ENCODE measurements at regions not wholly inside any gene's neighbourhood (a gene's known extent, or its start where the extent isn't known, plus 50 kb on each side); places are given as distances from the start of the nearest gene placed in this dataset.
A peak's percentile ranks its signal among the peaks of the same experiment; 100 is the strongest.

GRCh38 chr21:36532769-36533467, 53.0 kb upstream of the CLDN14 start:
- DNase-seq = no peak

- no peak for DNase-seq
Measured at GRCh38 chr21:36533468-36533848, 53.5 kb upstream of the CLDN14 start.

GRCh38 chr21:36534656-36535055, 54.7 kb upstream of the CLDN14 start:
- DNase-seq = no peak

DNA sequence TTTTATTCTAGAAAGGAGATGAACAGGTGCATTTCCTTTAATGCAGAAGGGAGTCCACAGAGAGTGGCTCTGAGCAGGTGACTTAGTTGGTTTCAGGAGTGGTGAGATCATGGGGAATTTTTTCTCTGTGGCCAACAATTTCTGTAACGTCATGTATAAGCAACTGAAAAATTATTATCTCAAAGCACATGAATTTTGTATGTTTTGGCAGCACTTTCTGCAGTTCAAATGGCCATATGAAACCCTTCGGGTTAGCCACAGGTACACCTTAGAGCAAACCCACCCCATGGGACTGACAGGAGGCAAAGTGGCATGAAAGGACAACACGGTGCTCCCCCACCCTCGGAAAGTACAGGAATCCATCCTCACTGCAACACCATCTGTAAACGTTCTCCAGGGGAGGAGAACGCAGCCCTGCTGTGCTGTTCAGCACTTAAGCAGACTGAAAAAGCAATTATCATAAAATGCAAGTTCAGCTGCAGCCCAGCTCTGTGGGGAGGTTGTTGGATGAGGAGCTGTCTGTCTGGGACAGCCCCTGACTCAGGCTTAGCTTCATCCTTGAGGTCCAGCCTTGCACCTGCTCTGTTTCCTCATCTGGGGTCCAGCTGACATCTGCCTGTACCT, 55.8 kb upstream of the CLDN14 start:
- DNase-seq = no peak

GRCh38 chr21:36538761-36539160, 58.8 kb upstream of the CLDN14 start:
- DNase-seq = no peak

DNA sequence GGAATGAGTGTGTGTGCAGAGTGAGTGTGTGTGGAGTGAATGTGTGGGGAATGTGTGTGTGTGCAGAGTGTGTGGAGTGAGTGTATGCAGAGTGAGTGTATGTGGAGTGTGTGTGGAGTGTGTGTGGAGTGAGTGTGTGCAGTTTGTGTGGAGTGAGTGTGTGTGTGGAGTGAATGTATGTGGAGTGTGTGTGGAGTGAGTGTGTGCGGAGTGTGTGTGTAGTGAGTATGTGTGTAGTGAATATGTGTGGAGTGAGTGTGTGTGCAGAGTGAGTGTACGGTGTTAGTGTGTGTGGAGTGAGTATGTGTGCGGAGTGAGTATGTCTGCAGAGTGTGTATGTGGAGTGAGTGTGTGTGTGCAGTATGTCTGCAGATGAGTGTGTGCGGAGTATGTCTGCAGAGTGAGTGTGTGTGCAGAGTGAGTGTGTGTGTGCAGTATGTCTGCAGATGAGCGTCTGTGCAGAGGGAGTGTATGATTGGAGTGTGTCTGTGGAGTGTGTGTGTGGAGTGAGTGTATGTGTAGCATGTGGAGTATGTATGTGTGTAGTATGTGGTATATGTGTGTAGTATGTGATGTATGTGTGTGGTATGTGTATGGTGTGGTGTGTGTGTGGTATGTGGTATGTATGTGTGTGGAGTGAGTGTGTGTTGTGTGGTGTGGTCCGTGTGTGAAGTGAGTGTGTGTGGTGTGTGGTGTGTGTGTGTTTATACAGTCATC, 59.7 kb upstream of the CLDN14 start:
- no peak for DNase-seq

- DNase-seq = no peak
Measured at GRCh38 chr21:36540700-36541099, 60.8 kb upstream of the CLDN14 start.

DNA sequence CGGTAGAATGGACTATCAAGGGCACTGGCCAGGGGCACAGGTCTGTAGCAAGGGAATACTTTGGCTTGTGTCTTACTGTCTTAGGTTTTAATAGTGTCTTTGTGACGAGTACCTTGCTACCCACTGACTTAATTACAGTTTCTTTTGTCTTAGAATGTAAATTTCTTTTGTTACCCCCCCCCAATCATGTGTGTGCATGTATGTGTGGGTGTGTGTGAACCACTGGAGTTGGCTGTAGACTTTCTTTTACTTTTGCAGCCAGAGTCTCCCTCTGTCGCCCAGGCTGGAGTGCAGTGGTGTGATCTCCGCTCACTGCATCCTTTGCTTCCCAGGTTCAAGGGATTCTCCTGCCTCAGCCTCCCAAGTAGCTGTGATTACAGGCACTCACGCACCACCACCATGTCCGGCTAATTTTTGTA, 61.8 kb upstream of the CLDN14 start:
- no peak for DNase-seq

DNA sequence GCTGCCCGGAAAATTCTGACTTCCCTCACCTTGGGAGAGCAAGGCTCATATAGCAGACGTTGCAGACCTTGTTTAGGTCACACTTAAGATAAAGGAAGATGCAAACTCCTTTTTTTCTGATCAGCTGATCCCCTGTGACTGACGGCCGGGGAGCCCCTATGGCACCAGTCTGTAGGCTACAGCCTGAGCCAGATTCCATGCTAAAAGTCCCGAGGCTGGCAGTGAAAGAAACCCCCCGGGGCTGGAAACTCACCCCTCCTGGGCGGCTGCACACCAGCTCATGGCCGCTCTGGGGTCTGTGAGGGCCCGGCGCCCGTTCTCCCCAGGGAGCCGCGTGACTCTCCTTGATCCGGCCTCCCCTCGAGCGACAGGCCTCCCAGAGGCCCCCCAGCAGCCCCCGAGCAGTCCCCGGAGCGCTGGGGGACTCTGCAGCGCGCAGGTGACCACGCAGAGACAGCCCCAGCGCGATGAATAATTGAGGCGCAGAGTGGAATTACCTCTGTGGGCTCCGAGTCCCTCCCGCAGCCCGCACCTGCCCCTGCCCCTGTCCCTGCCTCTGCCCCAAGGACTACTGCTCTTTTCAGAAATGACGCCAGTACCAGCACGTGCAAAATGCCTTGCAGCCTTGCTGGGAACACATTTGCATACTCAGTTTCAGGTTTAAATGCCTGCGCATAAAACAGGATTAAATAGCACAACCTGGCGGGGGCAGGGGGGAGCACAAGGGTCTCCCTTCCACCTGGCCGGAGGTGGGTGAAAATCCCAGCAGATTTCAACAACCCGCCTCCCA, 62.6 kb upstream of the CLDN14 start:
- no peak for DNase-seq

DNA sequence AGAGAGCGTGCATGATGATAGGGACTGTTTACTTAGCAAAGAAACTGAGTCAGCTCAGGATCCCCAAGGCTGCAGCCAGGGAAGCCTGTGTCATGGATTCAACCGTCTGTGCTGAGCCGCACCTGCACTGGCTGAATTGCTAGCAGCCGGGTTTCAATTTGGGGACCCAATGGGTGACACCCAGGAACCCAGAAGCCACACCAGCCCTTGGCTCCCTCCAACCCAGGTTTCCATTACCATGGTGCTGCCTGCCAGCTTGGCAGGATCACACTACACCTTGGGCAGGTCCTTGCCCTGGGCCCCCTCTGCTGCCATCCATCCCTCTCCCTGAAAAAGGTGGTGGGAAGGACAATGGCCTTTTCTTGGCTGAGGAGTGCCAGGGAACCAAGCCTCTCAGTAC, 64.0 kb upstream of the CLDN14 start:
- DNase-seq = no peak

DNA sequence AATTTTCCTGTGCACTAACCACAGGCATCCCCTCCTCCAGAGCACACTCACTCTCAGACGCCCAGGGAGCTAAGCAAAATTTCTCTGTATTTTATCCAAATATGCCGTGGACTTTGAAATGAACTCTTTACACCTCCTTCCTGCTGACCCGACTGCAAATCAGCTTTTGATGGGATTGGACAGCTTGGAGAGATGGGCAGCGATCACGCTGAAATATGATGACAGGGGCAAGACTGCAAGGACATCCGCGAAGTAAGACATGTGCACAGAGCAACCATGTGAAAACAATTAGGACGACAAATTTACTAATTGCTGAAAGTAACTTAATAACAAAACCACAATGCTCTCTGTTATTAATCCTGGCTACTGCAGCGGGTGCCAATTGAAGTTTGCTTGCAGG, 64.6 kb upstream of the CLDN14 start:
- DNase-seq = no peak

DNA sequence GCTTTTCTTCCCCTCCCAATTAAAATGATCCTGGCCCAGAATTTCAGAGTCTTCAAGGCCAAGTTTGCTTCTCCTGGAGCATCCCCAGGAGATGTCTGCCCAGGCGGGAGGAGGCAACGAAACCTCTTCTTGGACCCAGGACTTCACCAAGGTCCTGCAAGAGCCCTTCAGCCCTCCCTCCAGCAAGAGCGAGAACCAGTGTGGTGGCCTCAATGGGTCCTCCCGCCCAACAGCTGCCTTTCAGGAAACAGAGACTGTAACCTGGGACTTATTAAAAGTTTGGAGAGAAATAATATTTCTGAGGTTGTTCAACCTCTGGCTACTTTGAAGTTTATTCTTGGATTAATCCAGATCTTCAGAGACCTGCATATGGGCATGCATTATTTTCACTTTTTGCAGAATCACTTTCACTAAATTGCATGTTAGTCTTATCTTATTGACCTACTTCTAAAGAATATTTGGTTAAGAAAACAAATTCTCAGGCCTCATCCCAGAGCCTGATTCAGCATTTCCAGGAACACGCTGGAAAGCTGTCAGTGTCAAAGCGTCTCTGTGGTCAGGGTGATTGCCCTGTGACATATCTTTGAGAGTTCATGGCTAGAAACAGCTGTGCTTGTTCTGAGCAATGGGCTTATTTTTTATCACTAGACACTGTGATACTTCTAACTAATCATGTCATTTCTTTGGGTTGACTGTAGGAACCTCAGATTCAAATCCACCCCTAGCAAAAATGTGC, 66.0 kb upstream of the CLDN14 start:
- no peak for DNase-seq

DNA sequence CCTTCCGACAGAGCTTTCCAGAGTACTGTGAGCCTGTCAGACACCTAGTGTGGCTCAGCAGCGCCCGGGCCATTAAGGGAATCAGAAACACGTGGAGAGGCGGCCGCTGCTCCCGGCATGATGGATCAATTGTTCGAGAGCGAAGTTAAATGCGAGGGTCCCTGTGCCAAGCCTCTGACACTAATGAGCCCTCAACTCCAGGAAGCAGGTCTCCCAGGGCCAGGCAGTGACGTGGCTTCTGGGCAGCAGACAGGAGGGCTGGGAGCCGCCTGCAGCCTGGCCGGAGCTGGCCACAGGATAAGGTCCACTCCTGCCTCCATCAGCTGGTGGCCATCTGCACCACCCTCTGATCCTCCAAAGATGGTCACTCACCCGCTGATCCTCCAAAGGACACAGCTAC, 67.5 kb upstream of the CLDN14 start:
- no peak for DNase-seq

DNA sequence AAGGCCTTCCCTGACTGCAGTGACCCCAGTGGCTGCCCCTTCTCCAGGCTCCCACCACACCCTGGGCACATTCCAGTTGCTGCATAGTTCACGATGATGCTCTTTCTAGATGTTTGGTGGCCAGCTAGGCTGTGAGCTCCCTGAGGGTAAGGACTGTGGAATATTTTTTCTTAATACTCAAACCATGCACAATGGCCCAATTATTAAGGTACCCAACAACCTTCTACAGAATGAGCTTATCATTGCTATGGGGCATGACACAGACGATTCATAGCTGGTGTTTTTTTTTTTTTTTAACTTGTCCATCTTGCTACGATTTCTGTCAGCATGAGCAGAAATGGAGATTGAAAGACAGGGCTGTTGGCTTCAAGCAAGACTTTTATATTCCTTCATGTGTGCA, 68.9 kb upstream of the CLDN14 start:
- DNase-seq = no peak

GRCh38 chr21:36549470-36549869, 69.5 kb upstream of the CLDN14 start:
- DNase-seq = no peak

- peak; percentile 46 for DNase-seq
Measured at GRCh38 chr21:36550761-36551160, 70.8 kb upstream of the CLDN14 start.

- no peak for DNase-seq
Measured at GRCh38 chr21:36551321-36551720, 71.4 kb upstream of the CLDN14 start.

- DNase-seq = peak; percentile 98
Measured at GRCh38 chr21:36551731-36552433, 72.0 kb upstream of the CLDN14 start.

- DNase-seq = no peak
Measured at GRCh38 chr21:36552434-36552785, 72.5 kb upstream of the CLDN14 start.

- DNase-seq = no peak
Measured at GRCh38 chr21:36553406-36553805, 73.5 kb upstream of the CLDN14 start.

- no peak for DNase-seq
Measured at GRCh38 chr21:36554411-36555157, 74.7 kb upstream of the CLDN14 start.

All from fibroblast of skin of right quadriceps (primary cell).